HG03097 (cell line): ENCODE measurements at regions not wholly inside any gene's neighbourhood (a gene's known extent, or its start where the extent isn't known, plus 50 kb on each side); places are given as distances from the start of the nearest gene placed in this dataset.
"Not testable (repeated sequence)": the region's sequence is repeated elsewhere in the genome, so short reads cannot be mapped to it uniquely, and the experiment has no call there.

Experiments
- ATAC-seq: cut with Tn5 transposase; IDR thresholded peaks from one replicate; pipeline ENCODE4 v1.9.1; 2021; ENCODE audit not compliant: unreplicated experiment, low FRiP score

GRCh38 chr6:6860863-6861262, 246.9 kb upstream of the RREB1 start:
- ATAC-seq, result no peak

GRCh38 chr6:6861351-6861894, 246.3 kb upstream of the RREB1 start:
- ATAC-seq, result no peak

- ATAC-seq, result no peak
Observed at GRCh38 chr6:6861995-6862394, 245.8 kb upstream of the RREB1 start.

GRCh38 chr6:6863970-6864639, 243.7 kb upstream of the RREB1 start:
- ATAC-seq, result no peak

- no peak for ATAC-seq
Observed at GRCh38 chr6:6865611-6866010, 242.2 kb upstream of the RREB1 start.

- no peak for ATAC-seq
Observed at GRCh38 chr6:6866656-6867403, 240.9 kb upstream of the RREB1 start.

- no peak for ATAC-seq
Observed at GRCh38 chr6:6867404-6867799, 240.4 kb upstream of the RREB1 start.

- ATAC-seq, result no peak
Observed at GRCh38 chr6:6869094-6869493, 238.7 kb upstream of the RREB1 start.

- ATAC-seq, result no peak
Observed at GRCh38 chr6:6870921-6871320, 236.8 kb upstream of the RREB1 start.

- ATAC-seq, result no peak
Observed at GRCh38 chr6:6872459-6873344, 235.1 kb upstream of the RREB1 start.

GRCh38 chr6:6873778-6874177, 234.0 kb upstream of the RREB1 start:
- no peak for ATAC-seq

- ATAC-seq, result no peak
Observed at GRCh38 chr6:6875818-6876470, 231.8 kb upstream of the RREB1 start.

- ATAC-seq, result not testable (repeated sequence)
Observed at GRCh38 chr6:6877792-6878191, 230.0 kb upstream of the RREB1 start.

GRCh38 chr6:6878887-6879585, 228.7 kb upstream of the RREB1 start:
- ATAC-seq, result no peak

- not testable (repeated sequence) for ATAC-seq
Observed at GRCh38 chr6:6879586-6879974, 228.2 kb upstream of the RREB1 start.

GRCh38 chr6:6880745-6881437, 226.9 kb upstream of the RREB1 start:
- ATAC-seq, result no peak

GRCh38 chr6:6881438-6882225, 226.1 kb upstream of the RREB1 start:
- no peak for ATAC-seq

- ATAC-seq, result no peak
Observed at GRCh38 chr6:6882592-6882991, 225.2 kb upstream of the RREB1 start.

GRCh38 chr6:6883011-6883410, 224.8 kb upstream of the RREB1 start:
- ATAC-seq, result no peak
